HCT116 (cell line): ENCODE measurements at regions not wholly inside any gene's neighbourhood (a gene's known extent, or its start where the extent isn't known, plus 50 kb on each side); places are given as distances from the start of the nearest gene placed in this dataset.

Source experiments
- ATAC-seq: fragments of 200-7000 bp; cut with Tn5 transposase; 2 replicates; pipeline ENCODE4 v1.9.1; 2020; ENCODE audit warnings: mild to moderate bottlenecking, moderate library complexity
- BruUV-seq: library from RNA; stranded (reverse); fragments of 400-500 nt; replicated peaks from 2 replicates; lab custom pipeline; 2021; lab: Mats Ljungman, UMichigan
- CTCF ChIA-PET: fragments of 300-600 bp; sonication (Branson Sonifier 250); formaldehyde crosslinking; loops from one replicate; lab custom pipeline; 2021; ENCODE audit warnings: antibody characterized with exemption; lab: Charles Lee
- POLR2A ChIA-PET: fragments of 300-600, 350-600 bp; sonication (Branson Sonifier 250); formaldehyde crosslinking; loops from one replicate; lab custom pipeline; 2021; ENCODE audit warnings: antibody characterized with exemption; lab: Charles Lee
- RAD21 ChIA-PET, 2 experiments: fragments of 300-600 bp; sonication (Branson Sonifier 250); formaldehyde crosslinking; loops; one replicate each; lab custom pipeline; 2023; ENCODE audit warnings: low total read pairs in 2 of 2; ENCODE audit not compliant: uncharacterized antibody in 2 of 2, unreplicated experiment in 2 of 2, low non-redundant PET in 1 of 2; lab: Charles Lee
- DNase-seq: peaks from one replicate; pipeline ENCODE4 v3.0.0-alpha.2; 2010; ENCODE audit warnings: low read depth, low spot score
- H2AFZ ChIP-seq: fragments of 200-600 bp; shearing (Covaris generic), sonication (generic); 2 replicates; pipeline ENCODE4 v1.6.1; 2017; ENCODE audit warnings: low read depth, mixed run types, mixed read lengths, antibody characterized with exemption, low read length; ENCODE audit not compliant: poor library complexity, severe bottlenecking
- H3K27ac ChIP-seq: 2 replicates; pipeline ENCODE4 v1.5.1; 2012; ENCODE audit warnings: low read depth, low read length
- H3K27me3 ChIP-seq: fragments of 200-600 bp; sonication (generic); 2 replicates; pipeline ENCODE4 v1.6.1; 2016; ENCODE audit warnings: mixed run types, low read length, mixed read lengths; ENCODE audit not compliant: insufficient read depth
- H3K36me3 ChIP-seq, 2 experiments: fragments of 200-500 bp in 1 of 2; fragments of 200-600 bp in 1 of 2; sonication (Bioruptor generic) in 1 of 2; sonication (generic) in 1 of 2; 2 replicates each; pipeline versions ENCODE4 v1.5.1 to v1.6.1; 2014 to 2016; ENCODE audit warnings: low read length in 2 of 2, inconsistent platforms in 1 of 2, mixed read lengths in 1 of 2, mixed run types in 1 of 2; ENCODE audit not compliant: insufficient read depth in 2 of 2, control insufficient read depth in 1 of 2
- H3K4me1 ChIP-seq, 2 experiments: fragments of 200-600 bp in 1 of 2; sonication (generic) in 1 of 2; 2 replicates each; pipeline versions ENCODE4 v1.5.1 to v1.6.1; 2012 to 2017; ENCODE audit warnings: low read length in 2 of 2, inconsistent platforms in 1 of 2, mild to moderate bottlenecking in 1 of 2, mixed read lengths in 1 of 2, mixed run types in 1 of 2, moderate library complexity in 1 of 2; ENCODE audit not compliant: insufficient read depth in 2 of 2, control insufficient read depth in 1 of 2
- H3K4me2 ChIP-seq: fragments of 200-600 bp; sonication (generic); 2 replicates; pipeline ENCODE4 v1.6.1; 2017; ENCODE audit warnings: mixed run types, low read length, mixed read lengths
- H3K4me3 ChIP-seq, 2 experiments: fragments of 200-600 bp in 1 of 2; sonication (generic) in 1 of 2; replicated peaks in 1 of 2; 2 replicates each; pipeline ENCODE4 v1.5.1; 2011 to 2016; ENCODE audit warnings: low read length in 2 of 2, control low read depth in 1 of 2, low read depth in 1 of 2, mild to moderate bottlenecking in 1 of 2, mixed read lengths in 1 of 2, mixed run types in 1 of 2
- H3K79me2 ChIP-seq: fragments of 200-600 bp; sonication (generic); 2 replicates; pipeline ENCODE4 v1.6.1; 2017; ENCODE audit warnings: mild to moderate bottlenecking, mixed run types, low read length, moderate library complexity, mixed read lengths; ENCODE audit not compliant: insufficient read depth
- H3K9ac ChIP-seq: fragments of 200-600 bp; sonication (generic); 2 replicates; pipeline ENCODE4 v1.6.1; 2016; ENCODE audit warnings: low read length, mixed read lengths
- H3K9me2 ChIP-seq: fragments of 200-600 bp; sonication (generic), shearing (Covaris generic); 2 replicates; pipeline ENCODE4 v1.6.1; 2017; ENCODE audit warnings: mixed run types, mild to moderate bottlenecking, moderate library complexity; ENCODE audit not compliant: insufficient read depth
- H3K9me3 ChIP-seq, 2 experiments: fragments of 200-500 bp in 1 of 2; fragments of 200-600 bp in 1 of 2; sonication (Bioruptor generic) in 1 of 2; sonication (generic) in 1 of 2; 2 replicates each; pipeline ENCODE4 v1.6.1; 2014 to 2017; ENCODE audit warnings: low read length in 2 of 2, mixed read lengths in 2 of 2, inconsistent platforms in 1 of 2, low read depth in 1 of 2, mild to moderate bottlenecking in 1 of 2, mixed run types in 1 of 2, moderate library complexity in 1 of 2; ENCODE audit not compliant: control insufficient read depth in 1 of 2, insufficient read depth in 1 of 2
- H4K20me1 ChIP-seq: fragments of 200-600 bp; sonication (generic), shearing (Covaris generic); 2 replicates; pipeline ENCODE4 v1.6.1; 2017; ENCODE audit warnings: mixed run types, mild to moderate bottlenecking, moderate library complexity; ENCODE audit not compliant: insufficient read depth
- CBX3 ChIP-seq: IDR thresholded peaks from 2 replicates; pipeline ENCODE4 v1.6.1; 2012; ENCODE audit warnings: low read depth
- REST ChIP-seq: IDR thresholded peaks from 2 replicates; pipeline ENCODE4 v1.6.1; 2012; ENCODE audit warnings: low read depth
- TCF7L2 ChIP-seq: IDR thresholded peaks from 2 replicates; pipeline ENCODE4 v1.7.0; 2011; ENCODE audit warnings: borderline replicate concordance, inconsistent platforms; ENCODE audit not compliant: insufficient read depth, insufficient read length; ENCODE audit errors: extremely low read depth
- ZBTB33 ChIP-seq: IDR thresholded peaks from 2 replicates; pipeline ENCODE4 v1.6.1; 2011; ENCODE audit warnings: mild to moderate bottlenecking, low read length, moderate library complexity; ENCODE audit not compliant: insufficient replicate concordance; ENCODE audit errors: extremely low read depth
- ZNF274 ChIP-seq: fragments of 200-500 bp; sonication (Bioruptor generic); IDR thresholded peaks from 2 replicates; pipeline ENCODE4 v1.6.1; 2014; ENCODE audit warnings: mild to moderate bottlenecking, low read depth, low read length, inconsistent platforms
- intact Hi-C: fragments of 100-400 bp; cut with micrococcal nuclease; formaldehyde crosslinking; loops from 2 replicates; pipeline ENCODE4 v1.10.0; 2022

- ATAC-seq: no peak
- no peak overlapping the region for H2AFZ ChIP-seq
- no peak for DNase-seq
- TF ChIP-seq CBX3 (no peak), REST (no peak), ZNF274 (no peak), TCF7L2 (no peak), ZBTB33 (no peak)
- TF ChIP-seq, all 23 proteins: peak for 0
- ChIA-PET POLR2A (no interaction called here), RAD21 (no interaction called here), CTCF (no interaction called here)
- BruUV-seq: no TSS peak
- H3K36me3 ChIP-seq: no peaks in the 10 kb centered on the region
- H3K79me2 ChIP-seq: no peaks in the 10 kb centered on the region
- H3K4me1 ChIP-seq: peaks cover 8 to 17% of the 10 kb centered on the region in 2 experiments
- H3K4me3 ChIP-seq: no peak overlapping the region
- H3K9me3 ChIP-seq: no peaks in the 10 kb centered on the region
- H3K27ac ChIP-seq: no peak overlapping the region
- H4K20me1 ChIP-seq: no peaks in the 10 kb centered on the region
- H3K4me2 ChIP-seq: no peak overlapping the region
- H3K9ac ChIP-seq: no peak overlapping the region
- intact Hi-C loops: no loop called here
- H3K9me2 ChIP-seq: no peaks in the 10 kb centered on the region
- no peaks in the 10 kb centered on the region for H3K27me3 ChIP-seq
Measured at GRCh38 chr21:34199121-34199910, 125.9 kb downstream of the MRPS6 start.
